ENCODE measurements at regions not wholly inside any gene's neighbourhood (a gene's known extent, or its start where the extent isn't known, plus 50 kb on each side); places are given as distances from the start of the nearest gene placed in this dataset.

- TF ChIP-seq, protein P1, sequence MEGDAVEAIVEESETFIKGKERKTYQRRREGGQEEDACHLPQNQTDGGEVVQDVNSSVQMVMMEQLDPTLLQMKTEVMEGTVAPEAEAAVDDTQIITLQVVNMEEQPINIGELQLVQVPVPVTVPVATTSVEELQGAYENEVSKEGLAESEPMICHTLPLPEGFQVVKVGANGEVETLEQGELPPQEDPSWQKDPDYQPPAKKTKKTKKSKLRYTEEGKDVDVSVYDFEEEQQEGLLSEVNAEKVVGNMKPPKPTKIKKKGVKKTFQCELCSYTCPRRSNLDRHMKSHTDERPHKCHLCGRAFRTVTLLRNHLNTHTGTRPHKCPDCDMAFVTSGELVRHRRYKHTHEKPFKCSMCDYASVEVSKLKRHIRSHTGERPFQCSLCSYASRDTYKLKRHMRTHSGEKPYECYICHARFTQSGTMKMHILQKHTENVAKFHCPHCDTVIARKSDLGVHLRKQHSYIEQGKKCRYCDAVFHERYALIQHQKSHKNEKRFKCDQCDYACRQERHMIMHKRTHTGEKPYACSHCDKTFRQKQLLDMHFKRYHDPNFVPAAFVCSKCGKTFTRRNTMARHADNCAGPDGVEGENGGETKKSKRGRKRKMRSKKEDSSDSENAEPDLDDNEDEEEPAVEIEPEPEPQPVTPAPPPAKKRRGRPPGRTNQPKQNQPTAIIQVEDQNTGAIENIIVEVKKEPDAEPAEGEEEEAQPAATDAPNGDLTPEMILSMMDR (IDR thresholded peaks at IDR 0.05), result no peak
- TF ChIP-seq POLR2A (IDR thresholded peaks at IDR 0.05), result no peak
These were observed 226.1 kb downstream of the IRX2 start for GRCh38 chr5:2525351-2525750.
